ENCODE measurements at regions not wholly inside any gene's neighbourhood (a gene's known extent, or its start where the extent isn't known, plus 50 kb on each side); places are given as distances from the start of the nearest gene placed in this dataset.

DNA sequence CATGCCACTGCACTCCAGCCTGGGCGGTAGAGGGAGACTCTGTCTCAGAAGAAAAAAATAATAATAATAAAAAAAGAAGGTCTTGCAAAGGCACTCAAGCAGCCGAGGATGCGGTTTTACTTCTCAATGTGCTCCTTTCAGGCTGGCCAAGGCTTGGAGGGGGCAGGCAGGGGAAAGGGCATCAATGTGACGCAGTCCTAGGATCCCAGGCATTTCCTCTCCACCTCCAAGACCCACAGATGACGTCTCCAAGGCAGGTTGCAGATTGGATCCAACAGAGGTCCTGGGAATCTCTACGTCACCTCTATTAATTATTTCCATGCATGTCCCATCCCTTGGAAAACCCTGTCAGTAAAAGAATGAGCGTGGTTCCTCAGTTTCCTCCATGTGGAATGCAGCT lies 56.2 kb downstream of the FAM43A start:
- H2BK5ac ChIP-seq (ENCODE audit: low read depth, low read length, poor library complexity, severe bottlenecking), result no peak overlapping the region
- ChIA-PET POLR2A (ENCODE audit: unreplicated experiment) (no interaction called here), CTCF (no interaction called here)
- H2BK15ac ChIP-seq (ENCODE audit: low read depth, low read length), result no peak overlapping the region
- H3K27ac ChIP-seq (ENCODE audit: insufficient read depth, low read length), result no peak overlapping the region
- no peak overlapping the region for H2AK9ac ChIP-seq (replicated peaks; ENCODE audit: low read depth, low read length, poor library complexity)
- no peak overlapping the region for H3K56ac ChIP-seq (ENCODE audit: extremely low read depth, insufficient read depth, low read length)
- DNase-seq, result no peak
- no peak for ATAC-seq (ENCODE audit: low read depth)
- no peak overlapping the region for H3K4ac ChIP-seq (ENCODE audit: low read depth, low read length)
- no peak overlapping the region for H3K9ac ChIP-seq (ENCODE audit: low read depth, low read length)
- H2BK120ac ChIP-seq (ENCODE audit: low read depth, low read length), result no peak overlapping the region
- H3K9me3 ChIP-seq (ENCODE audit: control insufficient read depth, insufficient read depth, low read length), result no peaks in the 10 kb centered on the region
- H4K20me1 ChIP-seq (ENCODE audit: insufficient read depth, low read length), result no peaks in the 10 kb centered on the region
- H4K5ac ChIP-seq (ENCODE audit: low read depth, low read length), result no peak overlapping the region
- peaks cover 7% of the 10 kb centered on the region; the same call in 1 of the 2 replicates for H3K9me1 ChIP-seq (ENCODE audit: insufficient read depth, low read length)
- H3K18ac ChIP-seq (ENCODE audit: low read depth, low read length), result no peak overlapping the region
- H3K23ac ChIP-seq (ENCODE audit: low read depth, low read length), result no peak overlapping the region
- no CpG with 5 or more reads among the region's 7 CpGs for WGBS, 2 experiments (ENCODE audit: extremely low coverage in 2 of 2, insufficient read length in 1 of 2)
- no peak overlapping the region for H4K91ac ChIP-seq (ENCODE audit: insufficient read depth, low read depth, low read length)
- H3K4me2 ChIP-seq (ENCODE audit: low read depth, low read length), result no peak overlapping the region
- no peak overlapping the region for H2BK20ac ChIP-seq (ENCODE audit: low read depth, low read length)
- H3K36me3 ChIP-seq (ENCODE audit: control insufficient read depth, insufficient read depth, low read length), result no peaks in the 10 kb centered on the region
- peaks cover 41% of the 10 kb centered on the region for H3K27me3 ChIP-seq (ENCODE audit: control insufficient read depth, insufficient read depth, low read length)
- TF ChIP-seq MAFK (IDR thresholded peaks at IDR 0.05; ENCODE audit: low read depth, low read length) (no peak), MXI1 (IDR thresholded peaks at IDR 0.05; ENCODE audit: borderline replicate concordance, low read depth, low read length) (no peak), RAD21 (IDR thresholded peaks at IDR 0.05; ENCODE audit: low read length) (no peak), SMC3 (IDR thresholded peaks at IDR 0.05; ENCODE audit: low read depth, low read length) (no peak), CEBPB (IDR thresholded peaks at IDR 0.05; ENCODE audit: low read depth, low read length) (no peak), RCOR1 (IDR thresholded peaks at IDR 0.05; ENCODE audit: insufficient replicate concordance, low read length) (no peak), POLR2A (IDR thresholded peaks at IDR 0.05; ENCODE audit: low read depth, low read length) (no peak), NFE2L2 (IDR thresholded peaks at IDR 0.05; ENCODE audit: low read depth, low read length) (no peak), MAZ (IDR thresholded peaks at IDR 0.05; ENCODE audit: borderline replicate concordance, low read depth, low read length) (no peak), CHD1 (IDR thresholded peaks at IDR 0.05; ENCODE audit: low read depth, low read length) (no peak), RFX5 (IDR thresholded peaks at IDR 0.05; ENCODE audit: low read depth, low read length) (no peak)
- TF ChIP-seq, protein P1, sequence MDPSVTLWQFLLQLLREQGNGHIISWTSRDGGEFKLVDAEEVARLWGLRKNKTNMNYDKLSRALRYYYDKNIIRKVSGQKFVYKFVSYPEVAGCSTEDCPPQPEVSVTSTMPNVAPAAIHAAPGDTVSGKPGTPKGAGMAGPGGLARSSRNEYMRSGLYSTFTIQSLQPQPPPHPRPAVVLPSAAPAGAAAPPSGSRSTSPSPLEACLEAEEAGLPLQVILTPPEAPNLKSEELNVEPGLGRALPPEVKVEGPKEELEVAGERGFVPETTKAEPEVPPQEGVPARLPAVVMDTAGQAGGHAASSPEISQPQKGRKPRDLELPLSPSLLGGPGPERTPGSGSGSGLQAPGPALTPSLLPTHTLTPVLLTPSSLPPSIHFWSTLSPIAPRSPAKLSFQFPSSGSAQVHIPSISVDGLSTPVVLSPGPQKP (IDR thresholded peaks at IDR 0.05; ENCODE audit: borderline replicate concordance, low read depth, low read length), result no peak
- TF ChIP-seq, protein P2, sequence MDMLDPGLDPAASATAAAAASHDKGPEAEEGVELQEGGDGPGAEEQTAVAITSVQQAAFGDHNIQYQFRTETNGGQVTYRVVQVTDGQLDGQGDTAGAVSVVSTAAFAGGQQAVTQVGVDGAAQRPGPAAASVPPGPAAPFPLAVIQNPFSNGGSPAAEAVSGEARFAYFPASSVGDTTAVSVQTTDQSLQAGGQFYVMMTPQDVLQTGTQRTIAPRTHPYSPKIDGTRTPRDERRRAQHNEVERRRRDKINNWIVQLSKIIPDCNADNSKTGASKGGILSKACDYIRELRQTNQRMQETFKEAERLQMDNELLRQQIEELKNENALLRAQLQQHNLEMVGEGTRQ (IDR thresholded peaks at IDR 0.05; ENCODE audit: low read depth, low read length), result no peak
- peaks cover 2% of the 10 kb centered on the region; the same call in 1 of the 2 replicates for H3K4me1 ChIP-seq (ENCODE audit: control insufficient read depth, insufficient read depth, low read length)
- H3K14ac ChIP-seq (replicated peaks; ENCODE audit: low read depth, low read length), result no peak overlapping the region
- H3K79me1 ChIP-seq (ENCODE audit: low read depth in 1 of 2, low read length in 2 of 2), result no peaks in the 10 kb centered on the region
- no TSS peak for BruUV-seq (replicated peaks)
- dilution Hi-C loops (cut with HindIII; ENCODE audit: low sequenced_read_pairs, unreplicated experiment) (no loop called here), intact Hi-C loops (cut with micrococcal nuclease) (no loop called here), in situ Hi-C loops (cut with MboI; ENCODE audit: low sequenced_read_pairs) (no loop called here)
- H3K4me3 ChIP-seq (ENCODE audit: insufficient read depth, low read depth, low read length), result no peak overlapping the region
- H2AFZ ChIP-seq (replicated peaks; ENCODE audit: low read length, poor library complexity), result no peak overlapping the region
- H2AK5ac ChIP-seq (ENCODE audit: low read depth, low read length), result no peak overlapping the region
- no peak overlapping the region for H4K8ac ChIP-seq (ENCODE audit: low read depth in 2 of 2, low read length in 2 of 2)

Measured in IMR-90 (cell line).